ENCODE measurements at regions not wholly inside any gene's neighbourhood (a gene's known extent, or its start where the extent isn't known, plus 50 kb on each side); places are given as distances from the start of the nearest gene placed in this dataset.

- TF ChIP-seq, protein P1, sequence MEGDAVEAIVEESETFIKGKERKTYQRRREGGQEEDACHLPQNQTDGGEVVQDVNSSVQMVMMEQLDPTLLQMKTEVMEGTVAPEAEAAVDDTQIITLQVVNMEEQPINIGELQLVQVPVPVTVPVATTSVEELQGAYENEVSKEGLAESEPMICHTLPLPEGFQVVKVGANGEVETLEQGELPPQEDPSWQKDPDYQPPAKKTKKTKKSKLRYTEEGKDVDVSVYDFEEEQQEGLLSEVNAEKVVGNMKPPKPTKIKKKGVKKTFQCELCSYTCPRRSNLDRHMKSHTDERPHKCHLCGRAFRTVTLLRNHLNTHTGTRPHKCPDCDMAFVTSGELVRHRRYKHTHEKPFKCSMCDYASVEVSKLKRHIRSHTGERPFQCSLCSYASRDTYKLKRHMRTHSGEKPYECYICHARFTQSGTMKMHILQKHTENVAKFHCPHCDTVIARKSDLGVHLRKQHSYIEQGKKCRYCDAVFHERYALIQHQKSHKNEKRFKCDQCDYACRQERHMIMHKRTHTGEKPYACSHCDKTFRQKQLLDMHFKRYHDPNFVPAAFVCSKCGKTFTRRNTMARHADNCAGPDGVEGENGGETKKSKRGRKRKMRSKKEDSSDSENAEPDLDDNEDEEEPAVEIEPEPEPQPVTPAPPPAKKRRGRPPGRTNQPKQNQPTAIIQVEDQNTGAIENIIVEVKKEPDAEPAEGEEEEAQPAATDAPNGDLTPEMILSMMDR (IDR thresholded peaks at IDR 0.05 in 2 of 3, conservative IDR thresholded peaks at IDR 0.05 in 1 of 3; ENCODE audit: insufficient read depth in 2 of 3, low read depth in 1 of 3, low read length in 3 of 3) = no peak
- TF ChIP-seq AFF1 (IDR thresholded peaks at IDR 0.05; ENCODE audit: low read depth in 1 of 2, partially characterized antibody in 2 of 2) (no peak), POLR2AphosphoS2 (IDR thresholded peaks at IDR 0.05; ENCODE audit: low read length) (no peak), EZH2 (IDR thresholded peaks at IDR 0.05; ENCODE audit: borderline replicate concordance, low read depth, low read length) (no peak), ZNF79 (CRISPR knock-in tag; IDR thresholded peaks at IDR 0.05; ENCODE audit: low read depth) (no peak), POLR2A (conservative IDR thresholded peaks at IDR 0.05) (no peak)
These were observed 205.2 kb upstream of the ECI2 start for GRCh38 chr6:4340544-4340943.

Measured in K562 (cell line).